Naive B cell (primary cell): ENCODE measurements at regions not wholly inside any gene's neighbourhood (a gene's known extent, or its start where the extent isn't known, plus 50 kb on each side); places are given as distances from the start of the nearest gene placed in this dataset.
"Not testable (repeated sequence)": the region's sequence is repeated elsewhere in the genome, so short reads cannot be mapped to it uniquely, and the experiment has no call there.

Source experiments
- ATAC-seq, 2 donors: fragments of 150-1000 bp; cut with Tn5 transposase; 2 replicates each; pipeline ENCODE4 v1.10.0; 2021; ENCODE audit warnings: low read depth in 2 of 2, mild to moderate bottlenecking in 2 of 2, moderate library complexity in 2 of 2
- DNase-seq: peaks from one replicate; pipeline ENCODE4 v3.0.0; 2022
- H3K27ac Mint-ChIP-seq, 6 donors: one replicate each; pipeline ENCODE4 v1.8.0; 2020 to 2022; ENCODE audit warnings: mild to moderate bottlenecking in 6 of 6, mixed read lengths in 6 of 6, moderate library complexity in 5 of 6, inconsistent platforms in 2 of 6
- H3K27me3 Mint-ChIP-seq, 3 donors: one replicate each; pipeline ENCODE4 v1.8.0; 2021 to 2022; ENCODE audit warnings: mixed read lengths in 3 of 3, mild to moderate bottlenecking in 1 of 3
- H3K36me3 Mint-ChIP-seq, 2 donors: one replicate each; pipeline ENCODE4 v1.8.0; 2020 to 2022; ENCODE audit warnings: mixed read lengths in 2 of 2, inconsistent platforms in 1 of 2, mild to moderate bottlenecking in 1 of 2
- H3K4me1 Mint-ChIP-seq, 3 donors: one replicate each; pipeline ENCODE4 v1.8.0; 2020 to 2022; ENCODE audit warnings: mixed read lengths in 3 of 3, inconsistent platforms in 1 of 3, mild to moderate bottlenecking in 1 of 3, moderate library complexity in 1 of 3
- H3K4me3 Mint-ChIP-seq, 8 donors: one replicate each; pipeline ENCODE4 v1.8.0; 2020 to 2022; ENCODE audit warnings: mild to moderate bottlenecking in 8 of 8, mixed read lengths in 8 of 8, moderate library complexity in 8 of 8, inconsistent platforms in 2 of 8
- H3K9me3 Mint-ChIP-seq, 7 donors: one replicate each; pipeline ENCODE4 v1.8.0; 2020 to 2022; ENCODE audit warnings: mixed read lengths in 7 of 7, mild to moderate bottlenecking in 5 of 7, inconsistent platforms in 2 of 7, moderate library complexity in 1 of 7

- peaks cover 0 to 7% of the 10 kb centered on the region in 2 donors for H3K36me3 Mint-ChIP-seq
Measured at GRCh38 chr10:118870467-118871243, 115.9 kb upstream of the CACUL1 start.

GRCh38 chr10:118871244-118871865, 116.6 kb upstream of the CACUL1 start:
- DNase-seq (no peak), ATAC-seq (no peak)
- Mint-ChIP-seq H3K9me3 (peaks cover 4 to 11% (median 6%) of the 10 kb centered on the region in 7 donors), H3K4me1 (no peaks in the 10 kb centered on the region), H3K36me3 (peaks cover 7 to 13% of the 10 kb centered on the region in 2 donors), H3K27ac (no peak overlapping the region), H3K27me3 (peaks cover 18 to 43% (median 40%) of the 10 kb centered on the region in 3 donors), H3K4me3 (no peak overlapping the region)

More at GRCh38 chr10:118870467-118871243, 115.9 kb upstream of the CACUL1 start:
- DNase-seq (no peak), ATAC-seq (no peak)
- Mint-ChIP-seq H3K27ac (peak overlapping the region in 1 of 6 donors; percentile 5), H3K4me3 (no peak overlapping the region), H3K4me1 (no peaks in the 10 kb centered on the region), H3K9me3 (peaks cover 2 to 7% (median 3%) of the 10 kb centered on the region in 7 donors), H3K27me3 (peaks cover 14 to 38% (median 38%) of the 10 kb centered on the region in 3 donors)

GRCh38 chr10:118873091-118873737, 118.4 kb upstream of the CACUL1 start:
- Mint-ChIP-seq H3K36me3 (peaks cover 12 to 21% of the 10 kb centered on the region in 2 donors), H3K9me3 (peaks cover 5 to 25% (median 10%) of the 10 kb centered on the region in 7 donors), H3K4me1 (no peaks in the 10 kb centered on the region), H3K4me3 (no peak overlapping the region), H3K27ac (no peak overlapping the region), H3K27me3 (peaks cover 13 to 46% (median 39%) of the 10 kb centered on the region in 3 donors)
- ATAC-seq (no peak), DNase-seq (no peak)

GRCh38 chr10:118873738-118874105, 119.0 kb upstream of the CACUL1 start:
- ATAC-seq (no peak), DNase-seq (no peak)
- H3K4me3 Mint-ChIP-seq, result no peak overlapping the region
- peaks cover 13 to 46% (median 39%) of the 10 kb centered on the region in 3 donors for H3K27me3 Mint-ChIP-seq
- peaks cover 5 to 26% (median 10%) of the 10 kb centered on the region in 7 donors for H3K9me3 Mint-ChIP-seq
- no peaks in the 10 kb centered on the region for H3K4me1 Mint-ChIP-seq
- H3K36me3 Mint-ChIP-seq, result peaks cover 12 to 21% of the 10 kb centered on the region in 2 donors
- H3K27ac Mint-ChIP-seq, result no peak overlapping the region

- Mint-ChIP-seq H3K27ac (no peak overlapping the region), H3K4me3 (no peak overlapping the region), H3K27me3 (peaks cover 13 to 45% (median 40%) of the 10 kb centered on the region in 3 donors), H3K36me3 (peaks cover 12 to 21% of the 10 kb centered on the region in 2 donors), H3K4me1 (no peaks in the 10 kb centered on the region), H3K9me3 (peaks cover 5 to 26% (median 11%) of the 10 kb centered on the region in 7 donors)
- DNase-seq, result no peak
- ATAC-seq, result no peak
Measured at GRCh38 chr10:118874171-118874570, 119.4 kb upstream of the CACUL1 start.

GRCh38 chr10:118875087-118875486, 120.3 kb upstream of the CACUL1 start:
- H3K27ac Mint-ChIP-seq, result no peak overlapping the region
- no peak for DNase-seq
- H3K9me3 Mint-ChIP-seq, result peaks cover 5 to 26% (median 11%) of the 10 kb centered on the region in 7 donors
- H3K4me3 Mint-ChIP-seq, result no peak overlapping the region
- ATAC-seq, result no peak
- peaks cover 13 to 46% (median 41%) of the 10 kb centered on the region in 3 donors for H3K27me3 Mint-ChIP-seq
- no peaks in the 10 kb centered on the region for H3K4me1 Mint-ChIP-seq
- H3K36me3 Mint-ChIP-seq, result peaks cover 12 to 21% of the 10 kb centered on the region in 2 donors

GRCh38 chr10:118882741-118883140, 128.0 kb upstream of the CACUL1 start:
- ATAC-seq (no peak), DNase-seq (no peak)
- peaks cover 0 to 7% (median 0%) of the 10 kb centered on the region in 3 donors for H3K27me3 Mint-ChIP-seq
- no peak overlapping the region for H3K4me3 Mint-ChIP-seq
- no peaks in the 10 kb centered on the region for H3K36me3 Mint-ChIP-seq
- no peaks in the 10 kb centered on the region for H3K4me1 Mint-ChIP-seq
- no peak overlapping the region for H3K27ac Mint-ChIP-seq
- H3K9me3 Mint-ChIP-seq, result peaks cover 0 to 11% (median 5%) of the 10 kb centered on the region in 7 donors

GRCh38 chr10:118892255-118892654, 137.3 kb upstream of the NANOS1 start:
- no peak for ATAC-seq
- Mint-ChIP-seq H3K9me3 (peaks cover 4 to 26% (median 12%) of the 10 kb centered on the region in 7 donors), H3K27ac (no peak overlapping the region), H3K36me3 (peaks cover 4 to 7% of the 10 kb centered on the region in 2 donors), H3K4me1 (no peaks in the 10 kb centered on the region), H3K27me3 (peaks cover 10 to 30% (median 11%) of the 10 kb centered on the region in 3 donors), H3K4me3 (no peak overlapping the region)
- DNase-seq, result no peak

GRCh38 chr10:118894891-118895290, 134.6 kb upstream of the NANOS1 start:
- peaks cover 4 to 26% (median 12%) of the 10 kb centered on the region in 7 donors for H3K9me3 Mint-ChIP-seq
- H3K27me3 Mint-ChIP-seq, result peaks cover 0 to 17% (median 5%) of the 10 kb centered on the region in 3 donors
- not testable (repeated sequence) for ATAC-seq, H3K4me1 Mint-ChIP-seq, DNase-seq, H3K27ac Mint-ChIP-seq, H3K36me3 Mint-ChIP-seq, H3K4me3 Mint-ChIP-seq

- ATAC-seq, result no peak
- H3K36me3 Mint-ChIP-seq, result no peaks in the 10 kb centered on the region
- H3K4me3 Mint-ChIP-seq, result no peak overlapping the region
- peaks cover 0 to 8% (median 2%) of the 10 kb centered on the region in 7 donors for H3K9me3 Mint-ChIP-seq
- H3K4me1 Mint-ChIP-seq, result no peaks in the 10 kb centered on the region
- H3K27me3 Mint-ChIP-seq, result peaks cover 6 to 21% (median 8%) of the 10 kb centered on the region in 3 donors
- no peak for DNase-seq
- H3K27ac Mint-ChIP-seq, result no peak overlapping the region
Measured at GRCh38 chr10:118900617-118901016, 128.9 kb upstream of the NANOS1 start.

- no peak overlapping the region for H3K4me3 Mint-ChIP-seq
- H3K36me3 Mint-ChIP-seq, result no peaks in the 10 kb centered on the region
- peaks cover 0 to 8% (median 2%) of the 10 kb centered on the region in 7 donors for H3K9me3 Mint-ChIP-seq
- ATAC-seq (no peak), DNase-seq (no peak)
- H3K27ac Mint-ChIP-seq, result no peak overlapping the region
- H3K27me3 Mint-ChIP-seq, result peaks cover 6 to 21% (median 8%) of the 10 kb centered on the region in 3 donors
- no peaks in the 10 kb centered on the region for H3K4me1 Mint-ChIP-seq
Measured at GRCh38 chr10:118901380-118901779, 128.1 kb upstream of the NANOS1 start.

- no peak overlapping the region for H3K4me3 Mint-ChIP-seq
- H3K27me3 Mint-ChIP-seq, result peaks cover 6 to 21% (median 8%) of the 10 kb centered on the region in 3 donors
- H3K9me3 Mint-ChIP-seq, result peaks cover 0 to 8% (median 2%) of the 10 kb centered on the region in 7 donors
- H3K27ac Mint-ChIP-seq, result no peak overlapping the region
- H3K36me3 Mint-ChIP-seq, result no peaks in the 10 kb centered on the region
- no peak for DNase-seq
- ATAC-seq, result no peak
- no peaks in the 10 kb centered on the region for H3K4me1 Mint-ChIP-seq
Measured at GRCh38 chr10:118901906-118902305, 127.6 kb upstream of the NANOS1 start.

- not testable (repeated sequence) for ATAC-seq, H3K27ac Mint-ChIP-seq
Measured at GRCh38 chr10:118902656-118903055, 126.9 kb upstream of the NANOS1 start.

More at GRCh38 chr10:118902656-118903055, 126.9 kb upstream of the NANOS1 start:
- not testable (repeated sequence) for H3K9me3 Mint-ChIP-seq, DNase-seq, H3K4me3 Mint-ChIP-seq, H3K36me3 Mint-ChIP-seq, H3K4me1 Mint-ChIP-seq
- peaks cover 6 to 21% (median 8%) of the 10 kb centered on the region in 3 donors for H3K27me3 Mint-ChIP-seq
